DND-41 (cell line): ENCODE measurements at regions not wholly inside any gene's neighbourhood (a gene's known extent, or its start where the extent isn't known, plus 50 kb on each side); places are given as distances from the start of the nearest gene placed in this dataset.

Experiments used
- CTCF ChIP-seq: IDR thresholded peaks from 2 replicates; pipeline ENCODE4 v1.5.1; 2012; ENCODE audit warnings: borderline replicate concordance, low read length, moderate library complexity, mild to moderate bottlenecking; ENCODE audit not compliant: poor library complexity, severe bottlenecking; ENCODE audit errors: extremely low read depth
- EZH2 ChIP-seq: IDR thresholded peaks from 3 replicates; pipeline ENCODE4 v1.6.1; 2012; ENCODE audit warnings: borderline replicate concordance, low read depth, mild to moderate bottlenecking, moderate library complexity, low read length, inconsistent platforms; ENCODE audit not compliant: severe bottlenecking

DNA sequence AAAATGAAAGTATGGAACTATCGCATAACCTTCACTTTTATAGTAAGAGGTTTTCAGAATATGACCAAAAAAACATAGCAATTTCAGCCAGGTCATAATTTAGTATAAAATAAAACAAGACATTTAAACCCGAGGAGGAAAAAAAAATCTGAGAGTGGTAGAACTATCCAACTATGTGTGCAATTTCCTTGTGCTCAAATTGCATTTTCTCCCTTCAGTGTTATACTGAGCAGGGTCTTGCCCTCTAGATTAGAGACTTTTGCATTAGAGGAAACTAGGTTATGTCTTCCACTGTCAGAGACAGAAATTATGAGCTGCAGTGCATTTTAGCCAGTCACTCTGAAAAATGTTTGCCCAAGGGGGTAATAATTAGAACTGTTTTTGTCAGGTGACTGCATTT is 330.6 kb downstream of the NR2F1-AS1 start:
- no peak for TF ChIP-seq CTCF
- no peak for TF ChIP-seq EZH2
